GM18909 (cell line): ENCODE measurements at regions not wholly inside any gene's neighbourhood (a gene's known extent, or its start where the extent isn't known, plus 50 kb on each side); places are given as distances from the start of the nearest gene placed in this dataset.

ENCODE experiments used
- ATAC-seq: cut with Tn5 transposase; IDR thresholded peaks from one replicate; pipeline ENCODE4 v1.9.1; 2021; ENCODE audit warnings: mild to moderate bottlenecking; ENCODE audit not compliant: unreplicated experiment, poor library complexity

DNA sequence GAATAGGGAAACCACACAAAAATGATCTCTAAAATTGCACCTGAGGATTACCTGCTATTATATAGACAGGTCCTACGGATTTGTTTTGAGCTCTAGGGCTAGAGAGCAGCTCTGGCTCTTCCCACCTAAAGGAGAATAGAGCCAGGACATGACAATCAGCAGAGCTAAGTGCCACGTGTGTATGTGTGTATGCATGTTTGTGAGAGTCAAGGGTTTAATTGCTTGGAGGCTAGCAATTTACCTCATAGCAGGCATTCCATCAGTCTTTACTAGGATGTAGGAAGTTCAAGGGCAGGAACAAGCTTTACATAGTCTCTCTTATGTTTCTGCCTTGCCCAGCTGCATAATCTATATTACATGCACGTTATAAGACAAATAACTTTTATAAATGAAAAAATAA, 498.2 kb downstream of the NSUN3 start:
- no peak for ATAC-seq

DNA sequence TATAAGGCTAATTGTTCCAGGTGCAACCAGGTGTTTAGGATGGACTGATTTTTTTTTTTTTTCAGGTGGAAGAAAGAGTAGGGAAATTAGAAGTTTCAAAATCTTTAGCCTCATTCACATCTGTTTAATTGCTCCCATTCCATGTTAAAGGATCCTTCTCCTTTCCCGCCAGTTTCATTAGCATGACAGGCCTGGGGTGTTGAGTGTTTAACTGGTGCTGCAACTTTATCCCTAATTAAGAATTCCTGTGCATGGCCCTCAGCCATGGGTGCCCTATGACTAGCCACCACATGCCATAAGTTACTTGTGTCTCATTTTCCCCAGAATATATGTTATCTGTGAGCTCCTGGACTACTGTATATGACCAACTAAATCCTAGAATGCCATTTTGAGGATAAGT, 501.4 kb downstream of the NSUN3 start:
- ATAC-seq = no peak

- ATAC-seq = no peak
Observed at GRCh38 chr3:94568041-94568440, 505.2 kb downstream of the NSUN3 start.

- ATAC-seq = no peak
Observed at GRCh38 chr3:94573337-94573736, 510.5 kb downstream of the NSUN3 start.

- no peak for ATAC-seq
Observed at GRCh38 chr3:94587291-94587690, 524.4 kb downstream of the NSUN3 start.

- no peak for ATAC-seq
Observed at GRCh38 chr3:94593526-94594150, 530.8 kb downstream of the NSUN3 start.

DNA sequence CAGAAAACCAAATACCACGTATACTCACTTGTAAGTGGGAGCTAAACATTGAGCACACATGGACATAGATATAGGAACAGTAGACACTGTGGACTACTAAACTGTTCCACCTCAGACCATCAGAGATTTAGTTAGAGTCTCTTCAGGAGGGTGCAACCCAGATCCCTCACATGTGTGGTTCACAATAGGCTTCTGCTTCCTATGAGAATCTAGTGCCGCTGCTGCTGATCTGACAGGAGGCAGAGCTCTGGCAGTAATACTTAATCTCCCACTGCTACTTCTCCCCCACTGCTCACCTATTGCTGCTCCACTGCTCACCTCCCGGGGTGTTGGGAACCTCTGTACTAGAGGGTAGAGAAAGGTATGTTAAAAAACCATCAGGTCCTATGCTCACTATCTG, 533.3 kb downstream of the NSUN3 start:
- ATAC-seq = no peak

DNA sequence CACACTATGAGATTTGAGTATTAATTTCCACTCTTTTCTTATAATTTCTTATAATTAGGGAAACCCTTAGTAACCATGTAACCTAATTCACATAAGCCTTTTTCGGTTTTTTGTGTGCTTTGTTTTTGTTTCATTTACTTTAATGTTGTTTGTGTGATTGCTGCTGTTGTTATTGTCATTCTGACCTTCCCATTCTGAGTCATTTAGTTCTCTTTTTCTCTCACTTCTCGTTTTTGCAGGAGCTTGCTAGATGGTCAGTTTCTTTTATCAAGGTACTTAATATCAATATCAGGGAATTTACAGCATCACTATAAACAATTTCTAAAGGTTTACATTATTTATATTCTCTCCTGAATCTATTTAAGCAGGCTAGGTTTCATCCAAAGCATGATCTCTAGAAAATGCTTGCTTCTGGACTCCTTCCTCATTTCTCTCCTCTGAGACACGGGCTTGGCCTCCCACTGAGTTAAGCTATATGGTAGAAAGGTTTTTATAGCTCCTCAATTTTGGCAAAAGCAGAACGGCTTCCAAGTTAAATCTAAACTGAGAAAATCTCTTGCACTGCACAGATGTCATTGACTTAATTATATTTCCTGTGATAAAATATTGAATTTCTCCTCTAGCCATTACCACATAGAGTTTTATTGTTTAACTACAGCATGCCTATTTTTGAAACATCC, 534.2 kb downstream of the NSUN3 start:
- peak; percentile 57 for ATAC-seq

GRCh38 chr3:94607778-94608177, 544.9 kb downstream of the NSUN3 start:
- no peak for ATAC-seq

DNA sequence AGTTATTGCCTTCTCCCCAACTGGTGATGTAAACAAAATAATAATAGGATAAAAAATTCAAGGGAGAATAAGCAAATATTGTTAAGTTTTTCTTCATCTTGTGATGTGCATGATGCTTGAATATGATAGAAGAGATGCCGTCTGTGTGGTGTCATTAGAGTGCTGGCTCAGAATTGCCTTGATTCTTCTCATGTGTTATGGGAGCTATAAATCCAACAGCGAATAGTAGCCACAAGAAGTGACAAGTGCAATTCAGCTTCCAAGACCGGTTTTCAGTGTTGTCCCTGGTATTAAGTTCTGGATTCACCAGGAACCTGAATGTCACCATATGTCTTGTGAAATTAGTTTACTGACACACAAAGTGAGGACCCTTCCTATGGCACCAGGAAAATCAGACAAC, 547.0 kb downstream of the NSUN3 start:
- no peak for ATAC-seq

- no peak for ATAC-seq
Observed at GRCh38 chr3:94611596-94611995, 548.7 kb downstream of the NSUN3 start.

DNA sequence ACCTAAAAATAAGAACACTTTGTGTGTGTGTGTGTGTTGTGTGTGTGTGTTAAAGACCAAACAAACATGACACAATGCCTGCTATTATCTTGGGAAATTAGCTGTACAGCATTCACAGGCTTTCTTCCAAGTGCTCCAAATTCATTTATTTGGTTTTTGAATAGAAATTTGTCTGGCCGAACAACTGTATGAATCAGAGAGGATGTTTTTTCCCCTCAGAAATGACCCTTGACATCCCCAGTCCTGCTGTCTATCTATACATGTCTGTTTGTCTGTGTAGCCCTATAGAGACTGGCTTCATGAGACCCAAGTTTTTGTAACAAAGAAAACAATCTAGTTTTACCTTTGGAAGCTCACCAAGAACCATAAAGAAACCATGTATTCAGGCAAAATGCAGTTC, 549.8 kb downstream of the NSUN3 start:
- ATAC-seq = no peak

DNA sequence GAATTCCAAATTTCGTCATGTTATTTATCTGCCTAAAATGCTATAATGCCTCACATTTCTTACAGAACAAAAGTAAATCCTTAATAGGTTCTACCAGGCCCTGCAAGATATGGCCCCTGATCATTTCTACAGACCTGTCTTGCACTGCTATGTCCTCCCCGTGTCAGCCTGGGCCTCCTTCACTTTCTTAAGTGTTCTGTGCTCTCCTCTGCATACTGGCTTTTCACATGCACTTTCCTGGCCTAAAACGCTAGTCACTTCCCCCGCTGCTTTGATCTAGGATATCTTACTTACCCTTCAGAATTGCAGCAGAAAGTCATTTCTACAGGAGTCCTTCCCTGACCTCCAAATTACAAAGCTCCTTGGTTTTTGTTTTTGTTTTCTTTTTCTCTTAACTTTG, 551.3 kb downstream of the NSUN3 start:
- no peak for ATAC-seq

- no peak for ATAC-seq
Observed at GRCh38 chr3:94615275-94616065, 552.6 kb downstream of the NSUN3 start.

DNA sequence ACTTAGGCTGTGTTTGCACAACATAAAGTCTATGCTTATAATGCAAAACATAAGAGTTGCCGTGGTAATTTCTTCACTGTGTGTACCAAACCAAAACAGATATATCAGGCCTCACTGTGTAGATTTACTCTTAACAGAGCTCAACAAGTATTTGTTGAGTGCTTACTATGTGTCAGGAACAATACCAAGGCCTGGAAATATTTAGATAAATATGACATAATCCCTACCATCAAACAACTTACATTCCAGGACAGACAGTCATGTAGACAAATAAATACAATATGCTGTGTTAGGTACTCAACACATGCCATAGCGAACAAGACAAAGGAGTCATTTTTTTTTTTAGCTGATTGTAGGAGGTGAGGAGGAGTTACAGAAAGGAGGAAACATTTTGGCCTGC, 554.0 kb downstream of the NSUN3 start:
- ATAC-seq = no peak

- no peak for ATAC-seq
Observed at GRCh38 chr3:94617312-94617711, 554.5 kb downstream of the NSUN3 start.

DNA sequence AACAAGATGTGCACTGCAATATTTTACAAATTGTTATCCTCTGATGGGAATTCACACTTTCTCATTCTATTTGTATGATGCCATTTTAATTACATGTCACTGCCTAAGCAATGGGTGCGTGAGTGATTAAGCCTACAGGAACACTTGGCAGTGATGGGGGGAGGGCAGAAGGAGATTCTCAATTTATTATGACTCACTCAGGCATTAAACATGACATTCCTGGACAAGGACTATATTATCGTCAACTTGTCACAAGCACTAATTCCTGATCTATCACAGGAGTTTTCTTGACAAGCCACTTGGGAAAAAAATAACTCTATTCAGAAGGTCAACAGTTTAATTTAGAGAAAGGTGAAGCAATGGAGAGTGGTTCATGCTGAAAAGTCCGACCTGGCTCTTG, 556.8 kb downstream of the NSUN3 start:
- ATAC-seq = no peak

DNA sequence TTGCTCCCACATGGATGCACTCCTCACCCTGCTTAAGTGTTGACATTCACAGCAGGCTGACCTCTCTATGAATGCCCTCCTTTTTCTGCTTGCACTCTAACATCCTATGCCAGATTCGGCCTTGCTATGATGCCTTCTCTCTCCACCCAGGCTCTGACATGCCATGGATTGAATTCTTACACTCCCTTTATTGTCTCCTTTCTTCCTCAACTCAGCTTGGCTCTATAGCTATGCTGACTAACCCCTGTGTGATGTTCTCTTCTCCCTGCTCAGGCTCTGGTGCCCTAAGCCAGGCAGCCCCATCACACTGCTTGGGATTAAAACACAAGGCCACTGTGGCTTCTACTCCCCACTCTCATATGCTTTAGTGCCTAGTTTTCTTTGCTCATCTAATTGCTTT, 563.7 kb downstream of the NSUN3 start:
- ATAC-seq = no peak

- no peak for ATAC-seq
Observed at GRCh38 chr3:94627689-94628088, 564.8 kb downstream of the NSUN3 start.

GRCh38 chr3:94643400-94643799, 580.5 kb downstream of the NSUN3 start:
- no peak for ATAC-seq

GRCh38 chr3:94645790-94646189, 582.9 kb downstream of the NSUN3 start:
- no peak for ATAC-seq

DNA sequence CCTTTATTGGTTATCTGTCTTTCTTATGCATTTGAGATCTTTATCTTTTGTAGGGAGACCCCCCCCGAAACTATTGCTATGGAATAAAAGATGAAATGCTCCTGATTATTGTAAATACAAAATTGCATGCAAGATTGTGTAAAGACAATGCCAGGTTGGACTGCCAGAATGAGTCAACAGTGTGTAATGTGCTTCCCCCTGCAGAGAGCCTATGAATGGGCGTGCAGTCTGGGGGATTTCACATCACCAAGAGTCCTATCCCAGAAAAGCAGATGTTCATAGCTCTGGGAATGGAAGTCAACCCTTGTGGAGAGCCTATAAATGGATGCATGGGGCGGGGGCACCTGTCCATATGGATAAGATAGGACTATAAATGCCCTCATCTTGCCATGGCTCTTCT, 584.3 kb downstream of the NSUN3 start:
- ATAC-seq = no peak
